Kidney epithelial cell (primary cell): ENCODE measurements at regions not wholly inside any gene's neighbourhood (a gene's known extent, or its start where the extent isn't known, plus 50 kb on each side); places are given as distances from the start of the nearest gene placed in this dataset.

Experiments
- DNase-seq: peaks from one replicate; pipeline ENCODE4 v3.0.0-alpha.2; 2010; ENCODE audit warnings: low read depth
- H3K27me3 ChIP-seq: 2 replicates; pipeline ENCODE4 v1.6.0; 2011; ENCODE audit warnings: low read length; ENCODE audit not compliant: control insufficient read depth, insufficient read depth
- H3K36me3 ChIP-seq: 2 replicates; pipeline ENCODE4 v1.5.1; 2011; ENCODE audit warnings: low read length; ENCODE audit not compliant: control insufficient read depth, insufficient read depth
- H3K4me3 ChIP-seq: 2 replicates; pipeline ENCODE4 v1.5.1; 2011; ENCODE audit warnings: low read depth, mild to moderate bottlenecking, control low read depth, low read length
- CTCF ChIP-seq: IDR thresholded peaks from 2 replicates; pipeline ENCODE4 v1.5.1; 2011; ENCODE audit warnings: mild to moderate bottlenecking, moderate library complexity, low read length, control low read depth, inconsistent platforms; ENCODE audit not compliant: insufficient read depth, poor library complexity, severe bottlenecking

- H3K4me3 ChIP-seq, result no peak overlapping the region
- TF ChIP-seq CTCF, result no peak
- no peaks in the 10 kb centered on the region for H3K36me3 ChIP-seq
- DNase-seq, result no peak
- H3K27me3 ChIP-seq, result no peaks in the 10 kb centered on the region
These were observed 200.1 kb downstream of the VRK1 start for GRCh38 chr14:96997269-96997668.

GRCh38 chr14:96997996-96998395 lies 200.8 kb downstream of the VRK1 start:
- TF ChIP-seq CTCF, result no peak
- no peaks in the 10 kb centered on the region for H3K27me3 ChIP-seq
- H3K36me3 ChIP-seq, result no peaks in the 10 kb centered on the region
- DNase-seq, result no peak
- H3K4me3 ChIP-seq, result no peak overlapping the region

- H3K4me3 ChIP-seq, result no peak overlapping the region
- TF ChIP-seq CTCF, result no peak
- no peaks in the 10 kb centered on the region for H3K27me3 ChIP-seq
- H3K36me3 ChIP-seq, result no peaks in the 10 kb centered on the region
- DNase-seq, result no peak
These were observed 202.5 kb downstream of the VRK1 start for GRCh38 chr14:96999654-97000155.

GRCh38 chr14:97002454-97002853 lies 205.3 kb downstream of the VRK1 start:
- no peaks in the 10 kb centered on the region for H3K27me3 ChIP-seq
- no peaks in the 10 kb centered on the region for H3K36me3 ChIP-seq
- H3K4me3 ChIP-seq, result no peak overlapping the region
- no peak for TF ChIP-seq CTCF
- DNase-seq, result no peak

GRCh38 chr14:97005934-97006333 lies 208.8 kb downstream of the VRK1 start:
- Histone ChIP-seq H3K4me3 (no peak overlapping the region), H3K27me3 (no peaks in the 10 kb centered on the region), H3K36me3 (no peaks in the 10 kb centered on the region)
- TF ChIP-seq CTCF, result no peak
- no peak for DNase-seq

GRCh38 chr14:97010491-97011160 lies 213.4 kb downstream of the VRK1 start:
- TF ChIP-seq CTCF, result no peak
- H3K4me3 ChIP-seq, result no peak overlapping the region
- DNase-seq, result no peak
- no peaks in the 10 kb centered on the region for H3K27me3 ChIP-seq
- no peaks in the 10 kb centered on the region for H3K36me3 ChIP-seq
